Activated CD8-positive, alpha-beta memory T cell treated with anti-CD3 and anti-CD28 coated beads for 1 hour (primary cell): ENCODE measurements at regions not wholly inside any gene's neighbourhood (a gene's known extent, or its start where the extent isn't known, plus 50 kb on each side); places are given as distances from the start of the nearest gene placed in this dataset.
"Not testable (repeated sequence)": the region's sequence is repeated elsewhere in the genome, so short reads cannot be mapped to it uniquely, and the experiment has no call there.

Source experiments
- DNase-seq, 2 donors: peaks; one replicate each; pipeline ENCODE4 v3.0.0-alpha.2; 2020; ENCODE audit warnings: low read depth in 1 of 2; ENCODE audit errors: extremely low read depth in 1 of 2

- no peak for DNase-seq
Measured at GRCh38 chr10:108393089-108393488, 1228.6 kb upstream of the SORCS1 start.

GRCh38 chr10:108392286-108392685 is 1227.8 kb upstream of the SORCS1 start:
- no peak for DNase-seq

GRCh38 chr10:108388706-108389105 is 1224.2 kb upstream of the SORCS1 start:
- DNase-seq = no peak

- no peak for DNase-seq
Measured at GRCh38 chr10:108385963-108386362, 1221.5 kb upstream of the SORCS1 start.

- no peak for DNase-seq
Measured at GRCh38 chr10:108384378-108384777, 1219.9 kb upstream of the SORCS1 start.

GRCh38 chr10:108378779-108379178 is 1214.3 kb upstream of the SORCS1 start:
- no peak for DNase-seq

GRCh38 chr10:108375691-108376090 is 1211.2 kb upstream of the SORCS1 start:
- no peak for DNase-seq

GRCh38 chr10:108374991-108375390 is 1210.5 kb upstream of the SORCS1 start:
- no peak for DNase-seq

GRCh38 chr10:108365541-108365940 is 1201.0 kb upstream of the SORCS1 start:
- DNase-seq = no peak

- DNase-seq = no peak
Measured at GRCh38 chr10:108363576-108363975, 1199.1 kb upstream of the SORCS1 start.

- DNase-seq = no peak
Measured at GRCh38 chr10:108362961-108363360, 1198.5 kb upstream of the SORCS1 start.

- DNase-seq = no peak
Measured at GRCh38 chr10:108362296-108362695, 1197.8 kb upstream of the SORCS1 start.

GRCh38 chr10:108360187-108360586 is 1195.7 kb upstream of the SORCS1 start:
- no peak for DNase-seq

- DNase-seq = no peak
Measured at GRCh38 chr10:108358912-108359311, 1194.4 kb upstream of the SORCS1 start.

GRCh38 chr10:108352771-108353170 is 1188.3 kb upstream of the SORCS1 start:
- no peak for DNase-seq

GRCh38 chr10:108348215-108348614 is 1183.7 kb upstream of the SORCS1 start:
- no peak for DNase-seq

- DNase-seq = no peak
Measured at GRCh38 chr10:108346066-108346465, 1181.6 kb upstream of the SORCS1 start.

- no peak for DNase-seq
Measured at GRCh38 chr10:108338146-108338545, 1173.6 kb upstream of the SORCS1 start.

- no peak for DNase-seq
Measured at GRCh38 chr10:108336836-108337235, 1172.3 kb upstream of the SORCS1 start.

GRCh38 chr10:108327706-108328105 is 1163.2 kb upstream of the SORCS1 start:
- no peak for DNase-seq

- DNase-seq = no peak
Measured at GRCh38 chr10:108323274-108323798, 1158.8 kb upstream of the SORCS1 start.

- DNase-seq = no peak
Measured at GRCh38 chr10:108319434-108320222, 1155.1 kb upstream of the SORCS1 start.

GRCh38 chr10:108315636-108316035 is 1151.1 kb upstream of the SORCS1 start:
- DNase-seq = not testable (repeated sequence)
